ENCODE measurements at regions not wholly inside any gene's neighbourhood (a gene's known extent, or its start where the extent isn't known, plus 50 kb on each side); places are given as distances from the start of the nearest gene placed in this dataset.

- BruUV-seq (replicated peaks) = no TSS peak
- Histone ChIP-seq H4K20me1 (replicated peaks; ENCODE audit: control insufficient read depth, extremely low read depth, insufficient read depth, low read length) (no peaks in the 10 kb centered on the region), H3K4me2 (ENCODE audit: insufficient read depth, low read length) (peak overlapping the region; percentile 32), H3K4me3 (replicated peaks in 1 of 3; ENCODE audit: insufficient read depth in 1 of 3, low read depth in 1 of 3, low read length in 3 of 3) (no peak overlapping the region), H3K9ac (replicated peaks; ENCODE audit: extremely low read depth, insufficient read depth, low read length) (no peak overlapping the region), H3K27ac (ENCODE audit: insufficient read depth, low read depth, low read length) (peak overlapping the region; percentile 21), H3K4me1 (ENCODE audit: control insufficient read depth, extremely low read depth, insufficient read depth, low read length) (peaks cover 22% of the 10 kb centered on the region), H3K27me3 (ENCODE audit: control insufficient read depth in 2 of 2, insufficient read depth in 2 of 2, low read length in 2 of 2) (no peaks in the 10 kb centered on the region), H3K9me3 (replicated peaks; ENCODE audit: control insufficient read depth, insufficient read depth, low read length) (no peaks in the 10 kb centered on the region), H3K79me2 (ENCODE audit: control insufficient read depth, insufficient read depth, low read length) (no peaks in the 10 kb centered on the region), H3K9me1 (replicated peaks; ENCODE audit: control insufficient read depth, extremely low read depth, insufficient read depth, low read length) (no peaks in the 10 kb centered on the region), H3K36me3 (ENCODE audit: control insufficient read depth in 2 of 2, extremely low read depth in 1 of 2, insufficient read depth in 2 of 2, low read length in 2 of 2) (no peaks in the 10 kb centered on the region), H2AFZ (ENCODE audit: low read depth, low read length) (peak overlapping the region; percentile 39)
- ChIA-PET CTCF (interaction anchor here (0.9 to 3.4 kb wide), 7 partner anchors 10 to 210 kb away, joined by 3 to 19 read pairs (median 4); no protein-coding TSS in a partner anchor), POLR2A (interaction anchor here (0.9 kb wide), 1 partner anchor 10 kb away, joined by 3 read pairs; no protein-coding TSS in a partner anchor)
- peak; percentile 90 for DNase-seq (ENCODE audit: low read depth, low spot score)
- dilution Hi-C loops (cut with MboI; ENCODE audit: extremely low pct_ligation_motif_present, low sequenced_read_pairs) = no loop called here
- peak; percentile 98 for FAIRE-seq
- TF ChIP-seq JUN (IDR thresholded peaks at IDR 0.05; ENCODE audit: borderline replicate concordance, insufficient read depth, insufficient read length, low read depth) (peak; percentile 95), MAX (IDR thresholded peaks at IDR 0.05; ENCODE audit: insufficient read depth, insufficient read length) (no peak), GATA2 (IDR thresholded peaks at IDR 0.05; ENCODE audit: insufficient read depth, insufficient read length, low read depth, low read length) (peak; percentile 74), MYC (IDR thresholded peaks at IDR 0.05; ENCODE audit: low read depth, low read length) (no peak), CTCF (IDR thresholded peaks at IDR 0.05; ENCODE audit: extremely low read depth in 1 of 2, insufficient read depth in 1 of 2, low read depth in 1 of 2, low read length in 2 of 2) (no peak), FOS (IDR thresholded peaks at IDR 0.05; ENCODE audit: borderline replicate concordance, insufficient read depth, low read length) (peak; percentile 99), POLR2AphosphoS5 (IDR thresholded peaks at IDR 0.05; ENCODE audit: insufficient read depth, low read depth, low read length) (peak; percentile 66), EZH2 (IDR thresholded peaks at IDR 0.05; ENCODE audit: borderline replicate concordance, low read depth, low read length, severe bottlenecking) (no peak), POLR2A (IDR thresholded peaks at IDR 0.05; ENCODE audit: low read depth, low read length) (no peak)
- intact Hi-C loops (cut with micrococcal nuclease) = loop anchor here (1.0 kb wide), 2 partner anchors 17 to 38 kb away; no protein-coding TSS in a partner anchor
Observed at GRCh38 chr5:135246923-135247795, 151.9 kb downstream of the MACROH2A1 start.
